ENCODE measurements at regions not wholly inside any gene's neighbourhood (a gene's known extent, or its start where the extent isn't known, plus 50 kb on each side); places are given as distances from the start of the nearest gene placed in this dataset.

GRCh38 chr11:28760676-28761390 is 652.6 kb downstream of the METTL15 start:
- TF ChIP-seq POLR2AphosphoS5 (IDR thresholded peaks at IDR 0.05; ENCODE audit: borderline replicate concordance, low read depth, low read length), result no peak
- no peak for TF ChIP-seq EZH2 (IDR thresholded peaks at IDR 0.05)
- TF ChIP-seq FOXP2 (optimal IDR thresholded peaks at IDR 0.05; ENCODE audit: control extremely low read depth, extremely low read length, insufficient read depth), result no peak
